Fibroblast of skin of right biceps (primary cell): ENCODE measurements at regions not wholly inside any gene's neighbourhood (a gene's known extent, or its start where the extent isn't known, plus 50 kb on each side); places are given as distances from the start of the nearest gene placed in this dataset.

ENCODE experiments used
- DNase-seq: peaks from one replicate; pipeline ENCODE4 v3.0.0-alpha.2; 2013

DNA sequence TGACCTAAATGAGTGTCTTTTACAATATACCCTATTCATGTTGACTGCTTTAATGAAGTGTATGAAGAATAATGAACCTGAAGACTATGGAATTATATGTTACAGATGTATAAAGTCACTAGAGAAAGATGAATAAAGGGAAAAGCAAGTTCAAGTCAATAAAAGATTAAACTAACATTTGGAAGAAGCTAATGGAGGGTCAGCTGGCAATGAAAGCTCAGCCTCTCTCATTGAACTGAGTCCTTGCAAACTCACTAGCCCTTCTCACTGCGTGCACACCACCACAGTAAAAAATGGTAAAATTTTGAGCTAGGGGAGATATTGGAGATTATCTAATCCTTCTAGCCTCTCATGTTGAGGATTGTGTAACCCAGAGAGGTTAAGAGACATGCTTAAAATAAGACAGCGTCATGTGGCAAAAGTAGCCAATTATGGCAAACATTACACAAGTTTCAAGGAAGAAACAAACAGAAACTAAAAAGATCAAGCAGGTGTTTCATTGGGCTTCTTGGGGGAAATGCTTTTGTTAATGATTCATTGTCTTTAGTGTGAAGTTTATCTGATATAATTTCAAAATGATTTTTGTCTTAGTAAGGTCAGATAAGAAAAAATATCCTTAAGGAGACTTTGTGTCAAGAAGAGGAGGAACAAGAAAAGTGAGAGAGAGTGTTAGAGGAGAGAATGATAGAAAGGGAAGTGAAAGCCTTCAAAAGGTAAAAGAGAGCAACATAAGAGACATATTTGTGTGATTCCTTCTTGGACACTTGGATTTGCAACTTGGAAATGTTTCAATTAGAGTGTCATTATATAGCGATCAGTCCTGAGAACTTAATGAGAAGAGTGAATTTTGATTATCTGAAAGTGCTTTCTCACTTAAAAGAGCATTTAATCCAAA is 893.7 kb upstream of the FAM98A start:
- DNase-seq = no peak

DNA sequence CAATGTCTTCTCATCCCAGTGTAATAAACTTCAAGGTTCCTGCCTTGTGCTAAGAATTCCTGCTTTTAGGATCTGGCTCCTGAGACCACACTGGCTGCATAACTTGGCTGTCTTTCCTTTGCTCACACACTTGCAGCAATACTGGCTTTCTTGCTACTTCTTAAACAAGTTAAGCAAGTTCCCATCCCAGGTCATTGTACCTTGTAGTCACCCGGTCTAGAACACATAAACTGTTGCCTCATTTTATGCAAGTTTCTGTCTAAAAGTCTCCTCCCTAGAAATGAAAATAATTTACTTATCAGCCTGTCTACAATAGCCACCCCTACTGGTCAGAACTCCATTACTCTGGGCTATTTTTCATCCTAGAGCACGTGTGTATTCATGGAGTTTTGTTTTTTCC is 887.9 kb upstream of the FAM98A start:
- no peak for DNase-seq

DNA sequence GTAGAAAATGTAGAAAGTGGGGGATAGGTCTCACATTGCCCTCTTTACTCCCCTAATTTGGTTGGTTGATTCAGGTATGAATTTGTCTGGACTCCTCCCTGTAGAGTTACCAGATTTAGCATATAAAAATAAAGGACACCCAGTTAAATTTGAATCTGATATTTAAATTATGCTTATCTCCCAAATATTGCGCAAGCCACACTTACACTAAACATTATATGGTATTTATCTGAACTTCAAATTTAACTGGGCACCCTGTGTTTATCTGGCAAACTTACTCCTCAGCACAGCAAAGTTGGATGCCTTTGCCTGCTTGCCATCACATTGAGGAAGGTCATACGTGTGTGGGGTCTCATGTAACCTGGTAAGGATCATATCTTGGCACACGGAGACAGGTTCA is 882.4 kb upstream of the FAM98A start:
- no peak for DNase-seq

DNA sequence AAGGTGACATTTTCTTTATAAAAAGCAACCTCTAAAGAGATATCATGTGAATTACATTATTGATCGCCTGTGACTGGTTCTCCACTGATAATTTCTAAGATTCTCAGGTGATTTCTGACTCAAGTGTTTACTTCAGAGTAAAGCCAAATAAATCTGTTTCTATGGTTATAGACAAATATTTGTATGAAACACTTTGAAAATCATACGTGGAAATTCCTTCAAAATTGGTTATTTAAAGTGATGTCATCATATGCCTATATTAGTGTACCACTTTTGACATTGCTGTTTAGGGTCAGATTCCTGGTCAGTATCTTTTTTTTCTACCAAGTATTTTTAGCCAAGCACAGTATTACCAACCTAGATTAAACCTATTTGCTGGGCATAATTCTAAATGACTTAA is 881.3 kb upstream of the FAM98A start:
- no peak for DNase-seq

DNA sequence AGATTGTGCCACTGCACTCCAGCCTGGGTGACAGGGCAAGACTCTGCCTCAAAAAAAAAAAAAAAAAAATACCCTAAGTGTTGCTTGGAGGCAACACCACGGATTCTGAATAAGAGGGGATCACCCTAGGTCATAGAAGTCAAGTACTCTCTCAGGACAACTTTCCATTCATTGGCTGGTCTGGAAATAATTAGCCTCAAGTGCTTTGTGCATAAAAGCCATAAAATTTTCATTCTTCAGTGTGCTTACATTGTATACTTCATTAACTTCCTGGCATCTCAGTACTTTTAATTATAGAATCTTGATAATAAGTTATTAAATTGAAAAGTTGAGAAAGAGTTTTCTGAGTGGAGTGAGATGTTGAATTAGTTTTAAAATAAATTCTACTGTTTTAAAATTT is 876.1 kb upstream of the FAM98A start:
- no peak for DNase-seq

DNA sequence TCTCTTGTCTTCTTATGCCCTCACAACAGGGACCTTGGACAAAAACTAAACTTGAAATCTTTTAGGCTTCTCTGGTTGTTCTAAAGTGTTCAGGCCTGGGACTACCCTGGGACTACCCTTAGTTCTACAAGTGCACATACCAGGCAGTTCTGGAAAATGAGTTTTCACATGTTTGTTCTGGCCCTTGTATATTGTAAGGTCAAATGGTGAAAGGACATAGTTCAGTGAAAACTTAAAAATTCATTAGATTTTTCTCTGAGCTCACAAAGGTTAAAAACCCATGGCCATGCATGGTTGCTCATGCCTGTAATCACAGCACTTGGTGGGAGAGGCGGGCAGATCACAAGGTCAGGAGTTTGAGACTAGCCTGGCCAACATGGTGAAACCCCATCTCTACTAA is 875.5 kb upstream of the FAM98A start:
- DNase-seq = no peak

DNA sequence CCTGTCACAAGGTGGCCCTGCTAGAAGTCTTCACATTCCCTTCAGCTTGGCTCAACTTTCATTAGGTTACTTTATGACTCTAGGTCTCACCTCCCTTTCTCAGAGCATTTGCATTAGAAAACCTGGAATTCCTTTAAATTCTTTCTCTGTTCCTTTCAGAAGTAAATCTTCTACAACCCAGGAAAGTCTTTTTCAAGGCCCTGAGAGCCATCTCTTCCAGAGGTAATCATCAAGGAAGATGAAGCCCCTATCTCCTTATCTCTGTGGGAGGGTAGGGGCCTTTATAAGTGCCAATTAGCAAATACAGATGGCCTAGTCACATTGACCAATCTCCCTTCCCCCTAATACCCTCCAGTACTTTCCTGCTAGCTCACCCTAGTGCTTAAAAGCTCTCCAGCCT is 848.0 kb upstream of the FAM98A start:
- DNase-seq = no peak

DNA sequence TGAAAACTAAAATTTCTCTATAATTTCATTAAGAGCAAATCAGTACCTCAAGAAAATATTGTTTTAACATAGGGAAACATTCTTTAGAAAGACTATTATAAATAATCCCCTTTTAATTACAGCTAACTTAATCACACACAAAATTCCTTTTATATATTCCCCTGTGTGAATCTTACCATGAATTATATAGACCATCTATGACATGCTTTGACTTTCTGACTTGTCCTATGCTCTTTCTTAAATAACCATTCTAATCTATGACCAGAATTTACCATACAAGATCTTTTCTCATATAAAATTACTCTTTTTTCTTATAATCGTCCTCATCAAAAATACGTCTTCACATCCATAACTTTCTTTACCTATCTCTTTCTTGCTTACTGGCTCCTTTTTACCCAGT is 824.2 kb upstream of the FAM98A start:
- no peak for DNase-seq

DNA sequence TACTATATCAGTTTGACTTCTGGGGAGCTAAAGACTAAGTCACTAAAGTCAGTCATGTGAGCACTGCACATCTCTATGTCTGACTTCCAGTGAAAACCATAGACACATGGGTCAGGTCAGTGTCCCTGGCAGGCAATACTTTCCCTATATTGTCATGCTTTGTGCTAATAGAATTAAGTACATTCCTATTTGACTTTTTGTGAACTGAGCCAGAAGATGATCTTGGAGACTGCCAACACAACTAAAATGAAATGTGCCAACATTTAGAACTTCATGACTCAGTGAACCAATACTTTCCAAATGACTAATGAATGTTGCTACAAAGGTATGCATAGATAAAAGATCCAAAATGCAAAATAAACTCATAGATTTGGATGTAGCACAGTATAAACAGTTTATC is 820.8 kb upstream of the FAM98A start:
- no peak for DNase-seq

DNA sequence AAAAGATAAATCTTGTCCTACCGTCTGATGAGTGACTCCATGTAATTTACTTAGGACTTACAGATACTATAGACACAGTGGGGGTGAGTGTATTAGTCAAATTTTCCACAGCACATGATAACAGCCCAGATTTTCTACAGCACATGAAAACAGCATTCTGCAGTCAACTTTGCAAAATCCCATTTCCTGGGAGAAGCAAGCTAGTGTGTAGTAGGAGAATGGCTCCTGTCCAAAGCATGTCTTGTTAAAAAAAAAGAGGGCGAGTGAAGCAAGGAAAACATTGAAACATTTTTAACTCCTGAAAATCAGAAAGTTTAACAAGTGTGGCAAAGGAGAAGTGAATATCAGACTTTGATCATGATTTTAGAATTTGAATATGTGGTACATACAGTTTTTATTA is 817.8 kb upstream of the FAM98A start:
- DNase-seq = no peak

DNA sequence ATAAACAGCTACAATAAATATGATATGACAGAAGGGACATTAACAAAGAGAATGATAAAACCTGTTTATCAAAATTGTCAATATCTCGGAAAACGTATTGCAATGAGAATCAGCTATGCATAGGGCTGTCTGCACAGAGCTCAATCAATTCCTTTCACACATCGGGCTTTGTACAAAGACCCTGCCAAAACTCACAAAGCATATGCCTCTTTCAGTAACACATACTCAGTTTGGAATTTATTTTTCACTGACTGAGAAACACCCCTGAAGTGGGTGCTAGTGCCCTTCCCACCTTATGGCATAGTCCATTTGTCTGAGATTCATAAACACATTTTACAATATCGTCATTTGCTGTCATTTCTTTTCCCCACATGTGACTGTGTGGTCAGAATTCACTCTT is 815.8 kb upstream of the FAM98A start:
- no peak for DNase-seq

DNA sequence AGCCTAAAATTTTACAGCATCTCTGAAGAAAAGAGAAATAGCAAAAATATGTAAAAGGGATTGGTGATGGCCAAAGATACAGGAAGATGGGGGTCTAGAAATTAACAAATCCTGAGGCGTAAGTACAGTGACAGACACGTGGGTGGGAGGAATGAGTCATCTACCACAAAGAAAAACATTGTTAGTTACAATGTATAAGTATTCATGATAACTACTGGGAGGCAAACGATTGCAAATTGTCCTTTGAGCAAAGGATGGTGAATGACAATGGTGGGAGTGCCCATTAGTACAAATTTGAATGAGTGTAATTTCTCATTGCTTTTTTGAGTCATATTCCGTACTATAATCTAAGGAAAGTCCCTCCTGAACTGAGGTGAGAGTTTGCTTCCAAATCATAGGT is 809.0 kb upstream of the FAM98A start:
- DNase-seq = no peak

DNA sequence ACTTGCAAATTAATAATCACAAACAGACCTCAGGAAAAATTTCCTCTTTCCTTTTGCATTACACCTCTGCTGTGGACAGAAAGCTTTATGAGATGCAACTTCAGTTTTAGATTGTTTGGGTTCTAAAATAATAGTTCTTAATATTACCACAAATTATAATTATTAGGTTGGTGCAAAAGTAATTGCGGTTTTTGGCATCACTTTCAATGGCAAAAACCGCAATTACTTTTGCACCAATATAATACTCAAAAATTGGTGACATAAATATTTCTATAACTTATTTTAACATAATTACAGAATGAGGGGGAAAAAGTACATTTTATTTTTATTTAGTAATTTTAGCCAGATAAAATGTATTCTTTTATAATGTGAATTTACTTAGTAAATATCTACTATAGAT is 804.4 kb upstream of the FAM98A start:
- no peak for DNase-seq

DNA sequence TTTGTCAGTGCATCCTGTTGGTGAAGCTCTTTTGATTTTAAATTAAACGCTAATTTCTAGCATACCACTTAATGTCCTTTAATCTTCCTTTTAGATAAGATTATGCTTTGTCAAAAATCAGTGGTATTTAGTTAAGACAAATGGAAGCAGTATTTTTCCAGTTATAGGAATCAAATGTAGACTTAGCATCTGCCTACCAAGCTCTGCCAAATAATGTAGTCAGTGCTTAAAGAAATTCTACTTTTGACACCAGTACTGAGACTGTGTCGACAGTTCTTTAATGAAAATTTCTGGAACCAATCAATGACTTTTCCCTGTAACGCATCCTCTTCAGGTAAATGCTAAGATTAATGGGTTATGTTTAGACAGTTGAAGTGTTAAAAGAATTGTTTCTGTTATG is 803.3 kb upstream of the FAM98A start:
- no peak for DNase-seq

DNA sequence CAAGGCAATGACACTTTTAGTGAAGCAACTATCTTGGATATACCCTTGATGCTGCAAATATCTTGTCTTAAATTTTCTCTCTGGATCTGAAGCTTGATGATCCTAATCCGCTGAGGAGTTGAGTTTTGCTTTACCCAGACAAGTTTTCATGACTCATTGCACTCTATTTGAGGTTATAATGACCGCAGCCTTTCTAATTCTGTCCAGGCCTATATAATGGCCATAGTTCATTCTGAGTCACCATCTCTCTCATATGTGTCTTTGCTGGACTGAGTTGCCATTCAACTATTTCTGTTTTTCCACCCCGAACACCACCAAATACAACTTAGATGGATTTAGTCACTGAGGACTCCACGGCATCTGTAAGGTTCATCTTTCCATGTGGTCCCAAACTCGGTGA is 802.1 kb upstream of the FAM98A start:
- peak; percentile 3 for DNase-seq

DNA sequence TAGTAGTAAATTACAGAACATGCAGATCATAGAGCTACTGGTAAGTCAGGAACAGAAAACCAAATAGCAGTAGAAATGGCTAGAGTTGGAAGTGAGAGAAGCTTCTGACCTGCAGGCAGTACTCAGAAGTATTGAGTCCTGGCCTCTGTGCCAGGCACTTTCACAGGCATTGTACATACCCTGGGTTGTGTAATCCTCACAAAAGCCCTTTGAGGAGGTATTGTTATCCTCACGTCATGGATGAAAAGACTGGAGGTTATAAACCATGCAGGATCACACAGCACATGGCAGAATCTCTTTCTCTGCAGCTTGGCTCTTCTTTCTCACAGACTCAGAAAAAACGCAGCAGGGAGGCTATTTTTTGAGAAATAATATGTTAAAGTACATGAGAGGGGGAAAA is 789.3 kb upstream of the FAM98A start:
- no peak for DNase-seq

DNA sequence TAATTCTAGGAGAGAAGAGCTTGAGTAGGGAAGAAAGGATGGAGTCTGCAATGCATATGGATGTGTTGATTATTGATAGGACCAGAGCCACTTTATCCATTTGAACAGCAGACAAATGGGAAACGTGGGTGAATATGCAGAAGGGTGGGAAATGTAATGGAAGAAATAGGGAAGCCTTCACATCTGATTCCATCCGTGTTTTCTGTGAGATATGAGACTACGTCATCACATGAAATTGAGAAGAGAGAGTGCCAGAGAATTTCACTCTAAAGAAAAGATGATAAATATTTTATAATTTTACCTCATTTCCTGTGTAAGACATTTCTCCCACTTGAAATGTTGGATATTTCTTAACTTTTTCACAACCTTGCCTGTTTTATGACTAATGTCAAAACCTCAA is 788.4 kb upstream of the FAM98A start:
- no peak for DNase-seq

DNA sequence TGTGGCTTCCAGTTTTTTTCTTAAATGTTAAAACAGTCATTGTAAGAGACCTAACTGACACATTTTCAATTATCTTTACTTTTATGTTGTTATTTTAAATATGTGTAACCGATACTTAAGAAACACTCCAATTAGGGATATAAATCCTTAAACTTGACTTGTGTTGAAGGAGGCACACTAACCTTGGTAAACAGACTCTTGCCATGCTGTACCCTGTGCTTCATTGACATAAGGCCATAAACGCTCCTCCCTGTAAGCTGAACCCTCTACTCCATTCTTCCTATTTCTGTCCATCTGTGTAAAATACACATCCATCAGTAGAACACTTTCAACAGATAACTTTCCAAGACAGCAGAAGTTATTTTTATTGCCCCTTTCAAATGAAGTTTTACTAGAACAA is 780.5 kb upstream of the FAM98A start:
- no peak for DNase-seq

DNA sequence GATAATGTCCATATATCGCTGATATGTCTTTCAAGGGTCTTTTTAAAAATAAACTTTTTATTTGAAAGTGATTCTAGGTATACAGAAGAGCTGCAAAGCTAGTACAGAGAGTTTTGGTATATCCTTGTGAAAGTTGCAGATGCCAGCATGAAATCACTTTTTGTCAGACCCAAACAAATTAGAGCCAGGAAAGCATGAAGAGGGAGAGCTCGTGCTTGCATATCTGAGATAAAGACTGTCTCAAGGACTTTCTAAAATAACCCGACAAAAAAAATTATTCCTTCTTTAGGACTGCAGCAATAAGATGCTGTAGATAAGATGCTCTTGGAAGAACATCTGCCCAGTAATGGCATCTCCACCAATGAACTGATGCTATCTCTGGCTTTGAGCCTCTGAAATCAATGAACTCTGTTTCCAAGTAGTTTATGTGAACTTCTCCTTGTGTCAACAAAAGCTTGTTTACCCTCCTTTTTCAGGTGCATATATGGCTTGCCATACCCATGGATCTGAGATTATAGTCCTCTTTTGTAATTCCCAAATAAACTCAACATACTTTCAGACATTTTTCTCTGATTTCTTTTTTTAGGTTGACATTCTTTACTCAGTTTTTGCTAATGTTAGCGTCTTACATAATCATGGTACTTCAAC is 774.6 kb upstream of the FAM98A start:
- no peak for DNase-seq

DNA sequence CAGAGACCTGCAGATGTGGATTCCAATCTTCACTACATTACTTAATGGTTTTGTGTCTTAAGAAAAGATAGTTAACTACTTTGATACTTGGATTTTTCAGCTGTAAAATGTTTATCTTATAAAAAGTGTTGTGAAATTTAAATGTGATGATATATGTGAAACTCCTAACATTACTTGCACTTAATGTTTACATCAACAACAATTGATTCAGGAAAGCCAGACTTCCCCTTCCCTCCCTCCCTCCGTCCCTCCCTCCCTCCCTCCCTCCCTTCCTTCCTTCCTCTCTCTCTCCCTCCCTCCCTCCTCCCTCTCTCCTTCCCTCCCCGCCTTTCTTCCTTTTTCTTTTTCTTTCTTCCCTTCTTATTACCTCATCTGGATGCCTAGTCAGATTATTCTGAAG is 773.9 kb upstream of the FAM98A start:
- DNase-seq = no peak

DNA sequence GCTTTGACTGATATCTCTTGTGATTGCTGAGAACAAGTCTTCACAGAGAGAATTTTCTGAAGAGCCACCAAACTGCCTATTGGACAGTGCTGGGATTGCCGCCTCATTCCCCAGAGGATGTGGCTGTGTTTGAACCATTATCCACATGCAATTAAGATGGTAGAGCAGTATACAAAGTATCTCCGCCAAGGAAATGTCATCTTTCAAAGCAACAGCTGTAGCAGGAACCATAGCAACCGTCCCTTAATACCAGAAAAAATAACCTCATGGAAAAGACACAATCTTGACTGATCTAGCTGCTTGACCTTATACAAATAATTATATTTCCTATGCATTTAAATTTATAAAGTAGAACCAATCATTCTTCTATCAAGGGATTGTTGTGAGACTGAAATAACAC is 772.6 kb upstream of the FAM98A start:
- no peak for DNase-seq

DNA sequence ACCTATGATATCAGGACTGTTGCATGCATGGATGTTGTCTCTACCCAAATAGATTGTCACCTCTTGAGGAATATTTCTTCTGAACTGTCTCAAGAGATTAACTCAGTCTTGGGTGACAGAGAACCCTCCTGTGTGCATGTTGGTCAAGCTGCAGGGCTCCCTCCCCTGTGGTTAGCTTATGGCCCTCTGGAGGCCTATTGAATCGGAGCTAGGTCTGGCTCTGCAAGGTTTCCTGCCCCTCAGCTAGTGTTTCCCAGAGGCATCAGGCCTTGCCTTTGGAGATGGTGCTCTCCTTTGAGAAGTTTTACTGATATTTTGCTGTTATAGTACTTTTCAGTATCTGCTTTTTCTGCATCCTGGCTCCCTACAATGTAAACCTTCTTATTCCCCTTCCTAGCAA is 769.2 kb upstream of the FAM98A start:
- DNase-seq = no peak

DNA sequence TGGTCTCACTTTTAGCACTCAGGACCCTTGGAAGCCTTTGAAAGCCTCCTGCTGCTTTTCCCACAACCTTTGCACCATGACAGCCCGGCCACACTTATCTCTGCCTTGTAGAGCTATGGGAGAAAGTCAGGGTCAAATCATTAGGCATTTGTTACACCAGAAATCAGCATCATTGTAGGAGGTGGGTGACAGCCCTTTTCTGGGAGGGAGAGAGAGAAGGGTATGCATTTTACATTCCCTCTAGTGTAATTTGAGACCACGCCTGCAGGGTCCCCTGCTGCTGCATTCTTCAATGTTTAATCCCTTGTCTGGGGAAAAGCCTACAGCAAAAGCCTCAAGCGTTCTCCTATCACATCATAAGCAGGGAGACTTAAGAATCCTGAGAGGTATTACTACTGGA is 766.8 kb upstream of the FAM98A start:
- no peak for DNase-seq

DNA sequence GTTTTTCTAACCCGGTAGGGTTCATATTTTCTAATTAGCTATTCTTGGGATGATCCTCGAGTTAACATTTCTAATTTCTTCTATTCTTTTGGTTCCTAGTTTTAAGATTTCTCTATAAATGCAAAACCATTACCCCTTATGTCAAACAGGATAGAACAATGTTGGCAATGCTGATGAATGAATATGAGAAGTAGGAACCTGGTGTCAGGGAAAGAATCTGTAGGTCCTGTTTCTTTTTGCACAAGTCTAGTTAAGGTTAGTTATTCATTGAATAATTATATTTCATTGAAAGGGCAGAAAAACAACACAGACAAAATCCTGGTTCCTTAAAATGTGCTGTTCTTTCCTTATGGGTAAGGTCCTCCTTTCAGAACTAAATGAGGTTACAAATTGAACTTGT is 766.4 kb upstream of the FAM98A start:
- no peak for DNase-seq
